Motor neuron (in vitro differentiated cells): ENCODE measurements at regions not wholly inside any gene's neighbourhood (a gene's known extent, or its start where the extent isn't known, plus 50 kb on each side); places are given as distances from the start of the nearest gene placed in this dataset.

Experiments used
- ATAC-seq, 8 experiments: fragments of 200-7000 bp; cut with Tn5 transposase; replicated peaks in 6 of 8; 2 replicates each; pipeline ENCODE4 v1.8.0; 2021; ENCODE audit warnings: mild to moderate bottlenecking in 8 of 8, moderate library complexity in 8 of 8
- H3K27ac ChIP-seq, 2 donors: fragments of 250-450 bp; sonication (Bioruptor Pico); 2 replicates each; pipeline ENCODE4 v1.9.0; 2021; ENCODE audit warnings: antibody characterized with exemption in 2 of 2, mild to moderate bottlenecking in 2 of 2, moderate library complexity in 1 of 2
- H3K4me1 ChIP-seq, 2 donors: fragments of 250-450 bp; sonication (Bioruptor Pico); replicated peaks in 1 of 2; 2 replicates each; pipeline ENCODE4 v1.6.1; 2021; ENCODE audit warnings: antibody characterized with exemption in 2 of 2, mild to moderate bottlenecking in 2 of 2, moderate library complexity in 1 of 2
- H3K4me3 ChIP-seq, 5 donors: fragments of 250-450 bp; sonication (Bioruptor Pico); 2 replicates each; pipeline ENCODE4 v1.9.0; 2021; ENCODE audit warnings: antibody characterized with exemption in 5 of 5, mild to moderate bottlenecking in 5 of 5, moderate library complexity in 4 of 5
- WGBS, 10 experiments: fragments of 450-650 bp; shearing (Covaris generic); methylation state at CpG; one replicate each; pipeline ENCODE4 v1.0.0; 2022; 5-methylcytosine and 5-hydroxymethylcytosine counted together
- in situ Hi-C, 9 experiments: fragments of 400-800 bp; cut with MboI; loops; one replicate each; pipeline ENCODE4 v1.15.0; 2021; ENCODE audit warnings: low sequenced_read_pairs in 9 of 9, low pct_unique_long_range_greater_than_20kb in 2 of 9; ENCODE audit not compliant: unreplicated experiment in 9 of 9

DNA sequence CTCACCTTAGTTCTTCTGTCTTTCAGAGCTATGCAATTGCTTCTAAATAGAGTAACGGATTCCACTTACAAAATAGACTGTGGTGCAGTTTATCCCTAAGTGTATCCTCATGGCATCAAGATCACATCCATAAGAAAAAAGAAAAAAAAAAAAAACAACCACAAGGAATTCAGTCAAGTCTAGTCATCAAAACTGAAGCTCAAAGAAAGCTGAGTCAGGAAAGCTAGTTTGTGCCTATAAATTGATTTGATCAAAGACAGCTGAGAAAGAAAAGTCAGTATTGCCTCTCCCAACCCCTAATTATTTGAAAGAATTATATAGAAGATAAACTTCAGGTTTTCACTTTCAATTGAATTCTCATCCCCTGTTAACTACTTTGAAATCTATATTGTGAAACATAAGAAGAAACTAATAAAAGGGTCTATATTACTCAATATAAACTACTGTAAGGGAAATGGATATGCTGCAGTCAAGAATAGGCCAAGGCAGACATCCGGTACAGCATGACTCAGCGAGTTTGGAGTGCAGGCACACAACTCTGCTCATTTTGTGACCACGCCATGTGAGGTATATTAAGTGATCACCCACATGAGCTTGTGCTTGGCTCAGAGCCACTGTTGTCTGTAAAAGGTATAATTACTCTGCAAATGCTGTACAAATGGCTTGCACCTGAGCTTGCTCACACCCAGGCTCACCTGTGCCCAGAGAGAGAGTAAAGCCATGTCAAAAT lies 568.1 kb upstream of the CRIM1 start:
- H3K27ac ChIP-seq: no peak overlapping the region
- in situ Hi-C loops: no loop called here
- no peak for ATAC-seq
- peaks cover 0 to 4% of the 10 kb centered on the region in 2 donors for H3K4me1 ChIP-seq
- WGBS, 10 experiments: 0 to 100% (median 87%) methylated on average over 1 to 4 of the region's 4 CpGs
- no peak overlapping the region for H3K4me3 ChIP-seq

DNA sequence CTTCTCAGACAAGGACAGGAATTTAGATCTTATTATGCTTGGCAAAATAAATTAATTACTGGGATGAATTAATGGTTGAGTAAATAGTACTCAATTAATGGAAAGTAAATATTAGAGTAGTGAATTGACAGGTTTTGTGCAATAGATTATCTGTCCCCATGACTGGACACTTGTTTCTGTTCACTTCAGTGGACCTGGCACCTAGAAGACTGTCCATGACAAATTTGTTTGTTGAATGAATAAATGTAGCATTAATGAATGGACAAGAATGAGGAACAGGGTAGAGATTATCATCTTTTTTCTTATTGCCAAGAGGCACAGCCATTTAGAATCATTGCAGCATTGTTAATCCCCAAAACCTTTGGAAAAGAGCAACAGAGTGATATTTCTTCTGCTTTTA lies 570.0 kb upstream of the CRIM1 start:
- Histone ChIP-seq H3K4me1 (no peaks in the 10 kb centered on the region), H3K27ac (no peak overlapping the region), H3K4me3 (no peak overlapping the region)
- ATAC-seq: no peak
- in situ Hi-C loops: no loop called here

DNA sequence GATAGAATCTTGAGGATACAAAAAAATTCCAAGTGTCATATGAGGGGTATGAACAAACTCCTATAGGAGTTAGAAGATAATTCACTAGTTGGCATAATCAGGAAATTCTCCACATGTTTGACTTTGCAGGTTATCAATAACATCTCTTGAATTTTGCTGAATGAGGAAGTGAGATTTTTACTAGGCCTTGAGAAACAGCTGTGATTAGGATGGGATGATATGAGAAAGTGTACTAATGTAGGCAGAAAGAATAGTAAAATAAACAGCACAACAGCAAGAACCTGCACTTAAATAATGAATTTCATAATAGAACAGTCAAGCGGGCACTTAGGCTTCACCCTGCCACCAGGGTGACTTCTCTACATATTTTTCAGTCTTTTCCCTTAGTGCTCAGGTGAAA lies 570.8 kb upstream of the CRIM1 start:
- Histone ChIP-seq H3K27ac (no peak overlapping the region), H3K4me3 (no peak overlapping the region), H3K4me1 (no peaks in the 10 kb centered on the region)
- no peak for ATAC-seq
- in situ Hi-C loops: no loop called here
- 38 to 100% (median 84%) methylated on average over 1 of the region's 1 CpG; no CpG with 5 or more reads in 4 of the 10 experiments for WGBS, 10 experiments

DNA sequence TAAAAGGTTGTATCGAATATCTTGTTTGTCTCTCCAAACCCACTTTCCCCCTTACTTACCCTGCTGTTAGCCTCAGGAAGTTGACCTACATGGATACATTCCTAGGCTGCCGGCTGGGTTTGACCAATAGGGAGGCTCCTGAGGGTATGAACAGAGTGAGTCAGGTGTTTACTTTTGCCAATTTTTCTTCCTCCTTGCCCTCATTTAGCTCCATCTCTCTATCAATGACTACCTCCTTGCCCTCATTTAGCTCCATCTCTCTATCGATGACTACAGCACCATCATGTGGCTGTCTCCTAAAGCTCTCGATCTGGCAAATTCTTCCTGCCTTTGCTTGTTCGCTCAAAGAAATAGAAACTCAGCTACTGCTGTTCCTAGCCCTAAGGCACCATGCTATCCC lies 571.9 kb upstream of the CRIM1 start:
- no peak overlapping the region for H3K4me3 ChIP-seq
- no peak overlapping the region for H3K27ac ChIP-seq
- 10 to 100% (median 83%) methylated on average over 2 to 5 of the region's 5 CpGs; no CpG with 5 or more reads in 2 of the 10 experiments for WGBS, 10 experiments
- H3K4me1 ChIP-seq: no peaks in the 10 kb centered on the region
- no peak for ATAC-seq
- in situ Hi-C loops: no loop called here

DNA sequence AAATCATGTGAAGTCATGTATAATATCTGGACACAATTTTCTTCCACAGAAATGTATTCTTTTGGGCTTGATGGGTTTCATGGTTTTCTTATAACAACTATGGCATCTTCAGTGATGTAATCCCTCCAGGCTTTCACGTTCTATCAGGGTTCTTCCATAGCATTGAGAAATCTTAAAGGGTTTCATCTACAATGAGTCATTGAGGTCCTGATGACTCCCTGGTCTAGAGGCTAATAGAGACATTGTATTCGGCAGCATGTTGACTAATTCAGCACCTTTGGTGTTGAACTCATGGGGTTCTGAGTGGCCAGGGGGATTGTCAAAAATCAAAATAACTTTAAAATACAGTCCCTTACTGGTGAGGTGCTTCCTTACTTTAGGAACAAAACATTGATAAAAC lies 614.0 kb upstream of the CRIM1 start:
- no peaks in the 10 kb centered on the region for H3K4me1 ChIP-seq
- in situ Hi-C loops: no loop called here
- H3K4me3 ChIP-seq: no peak overlapping the region
- 0 to 100% (median 70%) methylated on average over 1 to 2 of the region's 2 CpGs; no CpG with 5 or more reads in 1 of the 10 experiments for WGBS, 10 experiments
- no peak for ATAC-seq
- no peak overlapping the region for H3K27ac ChIP-seq

DNA sequence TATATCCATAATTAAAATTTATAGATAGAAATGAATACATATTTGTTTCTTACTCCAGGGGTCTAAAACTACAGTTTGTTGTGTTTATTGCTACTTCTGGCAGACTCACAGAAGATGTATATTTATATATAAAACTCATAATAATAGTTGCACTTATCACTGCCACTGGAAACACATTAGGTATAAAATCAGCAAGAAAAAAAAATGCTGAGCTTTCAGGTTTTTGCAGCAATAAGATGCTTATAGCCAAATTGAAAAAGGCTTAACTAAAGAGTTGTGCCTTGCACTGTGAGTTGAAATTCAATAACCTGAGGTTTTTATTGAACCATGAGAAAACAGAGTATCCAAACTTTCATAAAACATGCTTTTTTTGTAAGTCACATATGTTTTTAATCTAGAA lies 623.9 kb upstream of the CRIM1 start:
- Histone ChIP-seq H3K27ac (no peak overlapping the region), H3K4me3 (no peak overlapping the region), H3K4me1 (no peaks in the 10 kb centered on the region)
- no peak for ATAC-seq
- in situ Hi-C loops: no loop called here

DNA sequence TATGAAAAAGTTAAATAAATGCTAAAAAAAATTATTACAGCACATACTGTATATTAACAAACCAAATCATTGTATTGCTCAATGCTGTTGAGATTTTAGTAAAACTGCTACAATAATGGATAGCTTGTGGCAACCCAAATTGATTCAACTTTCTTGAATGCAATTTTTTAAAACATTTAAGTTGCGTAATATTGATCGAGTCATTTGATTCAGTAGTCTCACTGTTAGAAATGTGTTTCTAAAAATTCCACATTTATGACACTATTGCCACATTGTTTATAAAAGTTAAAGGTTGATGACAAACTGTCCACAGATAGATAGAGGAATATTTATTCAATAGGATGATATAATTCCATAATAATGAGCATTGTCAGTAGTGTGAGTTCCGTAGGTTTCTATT lies 640.7 kb upstream of the CRIM1 start:
- no peak for ATAC-seq
- WGBS, 10 experiments: 10 to 100% (median 94%) methylated on average over 1 to 3 of the region's 3 CpGs
- Histone ChIP-seq H3K4me1 (no peaks in the 10 kb centered on the region), H3K27ac (no peak overlapping the region), H3K4me3 (no peak overlapping the region)
- in situ Hi-C loops: no loop called here

DNA sequence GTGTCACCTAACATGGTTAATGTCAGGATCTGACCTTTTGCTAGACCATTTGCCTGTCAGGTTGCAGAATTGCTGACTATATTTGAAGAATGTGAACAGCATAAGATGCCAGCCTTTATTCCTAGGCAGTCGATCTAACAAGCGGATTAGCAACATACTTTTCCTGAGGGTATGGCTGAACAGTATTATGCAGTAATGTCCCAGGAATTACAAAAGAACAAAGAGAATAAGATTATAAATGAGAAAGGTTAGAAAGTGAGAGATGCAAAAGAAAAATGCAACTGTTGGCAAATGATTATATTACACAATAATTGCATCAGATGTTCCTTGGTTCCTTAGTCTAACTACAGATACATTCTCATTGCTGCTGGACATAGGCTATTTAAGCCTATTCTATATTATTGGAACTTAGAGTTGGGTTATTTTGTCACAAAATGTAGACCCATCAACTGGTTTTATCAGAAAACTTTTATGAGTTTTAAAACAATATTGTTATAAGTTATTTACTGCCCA lies 647.1 kb upstream of the CRIM1 start:
- Histone ChIP-seq H3K4me3 (no peak overlapping the region), H3K27ac (no peak overlapping the region), H3K4me1 (no peaks in the 10 kb centered on the region)
- peak in 2 of 8 experiments; percentile 32 to 43 for ATAC-seq
- 5 to 100% (median 94%) methylated on average over 1 to 2 of the region's 2 CpGs; no CpG with 5 or more reads in 3 of the 10 experiments for WGBS, 10 experiments
- in situ Hi-C loops: no loop called here

DNA sequence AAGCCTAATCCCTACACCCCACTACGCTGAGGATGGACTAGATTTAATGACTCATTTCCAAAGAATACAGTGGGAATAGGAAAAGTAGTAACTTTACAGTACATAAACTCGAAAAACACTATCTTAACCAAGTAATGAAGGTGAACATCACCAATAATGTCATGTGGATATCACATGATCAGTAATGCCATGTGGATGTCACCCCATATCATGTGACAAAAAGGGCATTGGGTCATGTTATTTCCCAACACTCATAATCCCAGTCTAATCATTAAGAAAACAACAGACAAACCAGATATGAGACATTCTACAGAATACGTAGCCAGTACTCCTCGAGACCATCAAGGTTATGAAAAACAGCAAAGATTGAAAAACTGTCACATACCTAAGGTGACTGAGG lies 667.3 kb upstream of the CRIM1 start:
- 3 to 100% (median 24%) methylated on average over 1 to 4 of the region's 4 CpGs; no CpG with 5 or more reads in 1 of the 10 experiments for WGBS, 10 experiments
- Histone ChIP-seq H3K4me3 (no peak overlapping the region), H3K4me1 (peaks cover 0 to 3% of the 10 kb centered on the region in 2 donors), H3K27ac (no peak overlapping the region)
- ATAC-seq: no peak
- in situ Hi-C loops: no loop called here

DNA sequence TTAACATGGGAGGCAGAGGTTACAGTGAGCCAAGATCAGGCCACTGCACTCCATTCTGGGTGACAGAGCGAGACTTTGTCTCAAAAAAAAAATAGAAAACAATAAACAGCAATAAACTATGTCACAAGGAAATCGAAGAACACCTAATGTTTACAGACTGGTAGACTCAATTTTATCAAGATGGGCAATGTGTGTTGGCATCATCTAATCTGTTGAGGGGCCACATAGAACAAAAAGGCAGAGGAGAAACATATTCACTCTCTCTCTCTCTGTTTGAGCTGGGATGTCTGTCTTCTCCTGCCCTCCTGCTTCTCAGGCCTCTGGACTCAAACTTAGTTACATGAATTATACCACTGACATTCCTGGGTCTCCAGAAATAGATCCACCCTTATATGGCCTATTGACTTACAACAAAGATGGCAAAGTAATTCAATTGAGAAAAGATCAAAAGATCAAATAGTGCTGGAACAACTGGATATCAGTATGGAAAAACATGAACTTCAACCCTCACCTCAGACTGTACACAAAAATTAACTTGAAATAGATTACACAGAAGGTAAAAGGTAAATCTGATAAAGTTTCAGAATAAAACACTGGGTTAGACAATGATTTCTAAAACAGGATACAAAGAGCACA lies 703.8 kb upstream of the CRIM1 start:
- WGBS, 10 experiments: 0 to 100% (median 40%) methylated on average over 1 to 2 of the region's 2 CpGs; no CpG with 5 or more reads in 2 of the 10 experiments
- H3K4me1 ChIP-seq: no peaks in the 10 kb centered on the region
- H3K4me3 ChIP-seq: no peak overlapping the region
- H3K27ac ChIP-seq: no peak overlapping the region
- in situ Hi-C loops: no loop called here
- no peak for ATAC-seq

DNA sequence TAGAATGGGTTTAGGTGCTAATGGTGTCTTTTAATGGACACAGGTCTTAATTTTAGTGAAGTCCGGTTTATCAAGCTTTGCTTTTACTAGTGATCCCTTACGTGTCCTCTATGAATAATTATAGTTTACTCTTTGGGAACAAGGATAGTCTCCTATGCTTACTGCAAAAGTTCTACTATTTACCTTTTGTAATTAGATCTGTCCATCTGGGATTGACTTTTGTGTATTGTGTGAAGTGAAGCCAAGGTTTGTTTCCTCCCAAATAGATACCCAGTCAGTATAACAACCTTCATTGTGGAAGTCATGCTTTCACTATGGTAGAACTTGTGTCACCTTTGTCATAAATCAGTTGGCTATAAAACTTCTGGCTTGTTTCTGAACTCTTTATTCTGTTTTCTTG lies 740.9 kb upstream of the CRIM1 start:
- 0 to 100% (median 91%) methylated on average over 1 to 2 of the region's 2 CpGs; no CpG with 5 or more reads in 2 of the 10 experiments for WGBS, 10 experiments
- no peak for ATAC-seq
- Histone ChIP-seq H3K4me1 (no peaks in the 10 kb centered on the region), H3K4me3 (no peak overlapping the region), H3K27ac (no peak overlapping the region)
- in situ Hi-C loops: no loop called here

DNA sequence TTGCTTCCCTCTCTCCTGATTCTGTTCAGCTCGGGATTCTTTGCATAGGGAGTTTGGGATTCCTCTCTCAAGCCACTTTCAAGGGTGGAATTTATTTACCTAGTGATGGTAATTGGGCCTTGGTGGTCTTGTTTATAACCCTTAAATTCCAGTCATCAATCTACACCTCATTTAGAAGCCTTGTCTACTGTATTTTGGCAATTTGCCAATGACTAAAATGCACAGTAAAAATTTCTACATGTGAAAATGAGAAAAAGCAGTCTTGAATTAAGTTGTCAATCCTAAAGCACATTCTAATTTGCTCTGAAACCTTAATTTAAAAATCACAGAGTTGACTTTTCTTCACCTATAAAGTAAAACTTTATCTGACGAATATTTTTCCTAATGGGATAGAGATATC lies 749.2 kb upstream of the CRIM1 start:
- in situ Hi-C loops: no loop called here
- ATAC-seq: no peak
- H3K4me3 ChIP-seq: no peak overlapping the region
- no peaks in the 10 kb centered on the region for H3K4me1 ChIP-seq
- H3K27ac ChIP-seq: no peak overlapping the region
- 0 to 100% (median 82%) methylated on average over 1 to 2 of the region's 2 CpGs for WGBS, 10 experiments

DNA sequence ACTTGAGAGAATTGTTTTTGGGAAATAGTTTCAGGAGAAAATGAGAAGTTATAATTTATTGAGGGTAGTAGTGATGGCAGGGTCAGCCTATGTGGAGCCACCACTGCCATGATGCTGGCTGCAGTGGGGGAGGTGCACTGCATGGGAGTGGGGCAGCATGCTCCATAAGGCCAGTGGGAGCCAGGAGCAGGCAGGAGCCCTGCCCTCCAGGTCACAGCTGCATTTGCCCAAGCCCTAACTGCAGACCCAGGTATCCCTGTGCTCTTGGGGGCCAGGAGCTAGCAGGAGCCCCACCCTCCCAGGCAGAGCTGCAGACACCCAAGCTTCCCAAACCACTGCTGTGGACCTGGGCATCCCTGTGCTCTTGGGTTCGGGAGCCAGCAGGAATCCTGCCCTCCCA lies 757.3 kb upstream of the CRIM1 start:
- no peak for ATAC-seq
- Histone ChIP-seq H3K4me1 (no peaks in the 10 kb centered on the region), H3K27ac (no peak overlapping the region), H3K4me3 (no peak overlapping the region)
- WGBS, 10 experiments: 33% methylated on average over 1 of the region's 1 CpG; no CpG with 5 or more reads in 9 of the 10 experiments
- in situ Hi-C loops: no loop called here

DNA sequence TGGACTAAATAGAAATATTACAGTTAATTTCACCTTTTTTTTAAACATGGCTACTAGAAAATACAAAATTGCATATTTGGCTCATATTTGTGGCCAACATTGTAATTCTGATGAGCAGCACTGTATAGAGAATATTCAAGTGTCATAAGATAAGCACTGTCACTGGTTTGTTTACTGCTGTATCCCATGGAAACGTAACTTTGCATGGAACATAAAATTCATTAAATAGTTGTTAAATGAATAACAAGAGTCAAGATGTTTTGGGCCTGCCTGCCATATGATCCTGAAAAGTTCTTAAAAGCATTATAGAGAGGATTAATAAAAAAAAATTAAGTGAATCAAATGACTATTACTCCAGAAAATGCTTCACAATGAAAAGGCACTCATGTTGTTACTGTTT lies 763.7 kb upstream of the CRIM1 start:
- no peak overlapping the region for H3K4me3 ChIP-seq
- in situ Hi-C loops: no loop called here
- no peaks in the 10 kb centered on the region for H3K4me1 ChIP-seq
- no peak overlapping the region for H3K27ac ChIP-seq
- 0 to 100% (median 82%) methylated on average over 1 of the region's 1 CpG for WGBS, 10 experiments
- no peak for ATAC-seq
